GM12865 (cell line): ENCODE measurements at regions not wholly inside any gene's neighbourhood (a gene's known extent, or its start where the extent isn't known, plus 50 kb on each side); places are given as distances from the start of the nearest gene placed in this dataset.
"Not testable (repeated sequence)": the region's sequence is repeated elsewhere in the genome, so short reads cannot be mapped to it uniquely, and the experiment has no call there.

ENCODE experiments used
- DNase-seq: peaks from one replicate; pipeline ENCODE4 v3.0.0; 2010; ENCODE audit warnings: low read depth
- H3K4me3 ChIP-seq: 2 replicates; pipeline ENCODE4 v1.5.1; 2011; ENCODE audit warnings: mild to moderate bottlenecking, low read depth, low read length, control low read depth
- CTCF ChIP-seq: IDR thresholded peaks from 2 replicates; pipeline ENCODE4 v1.5.1; 2011; ENCODE audit warnings: low read length, control low read depth, low read depth, inconsistent platforms; ENCODE audit not compliant: insufficient read depth; ENCODE audit errors: missing control alignments

- no peak for TF ChIP-seq CTCF
- no peak overlapping the region for H3K4me3 ChIP-seq
Measured at GRCh38 chr5:104001136-104001535, 438.5 kb upstream of the NUDT12 start.

GRCh38 chr5:103993031-103993430 is 430.4 kb upstream of the NUDT12 start:
- DNase-seq, result no peak
- no peak overlapping the region for H3K4me3 ChIP-seq
- TF ChIP-seq CTCF, result no peak

More at GRCh38 chr5:104001136-104001535, 438.5 kb upstream of the NUDT12 start:
- no peak for DNase-seq

GRCh38 chr5:103990064-103990463 is 427.5 kb upstream of the NUDT12 start:
- TF ChIP-seq CTCF, result no peak
- no peak for DNase-seq
- H3K4me3 ChIP-seq, result no peak overlapping the region

GRCh38 chr5:103981592-103981991 is 419.0 kb upstream of the NUDT12 start:
- no peak for DNase-seq
- no peak for TF ChIP-seq CTCF
- no peak overlapping the region for H3K4me3 ChIP-seq

GRCh38 chr5:103973669-103974068 is 411.1 kb upstream of the NUDT12 start:
- DNase-seq, result no peak
- no peak overlapping the region for H3K4me3 ChIP-seq
- TF ChIP-seq CTCF, result peak; percentile 29

GRCh38 chr5:103966295-103966694 is 403.7 kb upstream of the NUDT12 start:
- not testable (repeated sequence) for H3K4me3 ChIP-seq, DNase-seq

GRCh38 chr5:103962023-103962422 is 399.4 kb upstream of the NUDT12 start:
- DNase-seq, result no peak
- H3K4me3 ChIP-seq, result no peak overlapping the region
- TF ChIP-seq CTCF, result no peak
